Neural progenitor cell (in vitro differentiated cells): ENCODE measurements at regions not wholly inside any gene's neighbourhood (a gene's known extent, or its start where the extent isn't known, plus 50 kb on each side); places are given as distances from the start of the nearest gene placed in this dataset.

ENCODE experiments used
- EZH2 ChIP-seq: fragments of 200-600 bp; sonication (generic); IDR thresholded peaks from 2 replicates; pipeline ENCODE4 v1.6.1; 2017; ENCODE audit warnings: antibody characterized with exemption, mild to moderate bottlenecking, moderate library complexity
- EZH2phosphoT487 ChIP-seq: fragments of 200-600 bp; sonication (generic); IDR thresholded peaks from 2 replicates; pipeline ENCODE4 v1.6.1; 2017; ENCODE audit warnings: antibody characterized with exemption
- TF ChIP-seq, protein P1 (sequence below): fragments of 200-600 bp; sonication (generic); IDR thresholded peaks from 2 replicates; pipeline ENCODE4 v1.5.1; 2017; ENCODE audit warnings: antibody characterized with exemption, mild to moderate bottlenecking

DNA sequence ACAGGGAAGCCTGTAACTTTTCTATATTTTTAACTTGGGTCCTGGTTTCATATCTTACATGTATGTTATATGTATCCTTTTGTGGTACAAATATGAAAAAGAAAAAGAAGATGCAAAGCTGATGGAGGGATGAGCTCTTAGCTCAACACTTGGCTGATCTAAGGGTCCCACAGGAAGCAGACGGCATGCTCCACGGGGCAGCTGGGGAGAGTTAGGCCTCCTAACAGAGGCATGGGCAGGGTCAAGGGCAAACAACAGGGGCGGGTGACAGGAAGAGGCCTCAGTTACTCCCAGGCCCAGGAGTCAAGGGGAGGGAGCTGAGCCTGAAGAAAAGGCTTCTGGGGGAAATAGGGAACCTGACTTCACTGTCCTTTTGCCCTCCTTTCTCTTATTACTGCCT is 287.2 kb downstream of the ZSWIM6 start:
- TF ChIP-seq, protein P1, sequence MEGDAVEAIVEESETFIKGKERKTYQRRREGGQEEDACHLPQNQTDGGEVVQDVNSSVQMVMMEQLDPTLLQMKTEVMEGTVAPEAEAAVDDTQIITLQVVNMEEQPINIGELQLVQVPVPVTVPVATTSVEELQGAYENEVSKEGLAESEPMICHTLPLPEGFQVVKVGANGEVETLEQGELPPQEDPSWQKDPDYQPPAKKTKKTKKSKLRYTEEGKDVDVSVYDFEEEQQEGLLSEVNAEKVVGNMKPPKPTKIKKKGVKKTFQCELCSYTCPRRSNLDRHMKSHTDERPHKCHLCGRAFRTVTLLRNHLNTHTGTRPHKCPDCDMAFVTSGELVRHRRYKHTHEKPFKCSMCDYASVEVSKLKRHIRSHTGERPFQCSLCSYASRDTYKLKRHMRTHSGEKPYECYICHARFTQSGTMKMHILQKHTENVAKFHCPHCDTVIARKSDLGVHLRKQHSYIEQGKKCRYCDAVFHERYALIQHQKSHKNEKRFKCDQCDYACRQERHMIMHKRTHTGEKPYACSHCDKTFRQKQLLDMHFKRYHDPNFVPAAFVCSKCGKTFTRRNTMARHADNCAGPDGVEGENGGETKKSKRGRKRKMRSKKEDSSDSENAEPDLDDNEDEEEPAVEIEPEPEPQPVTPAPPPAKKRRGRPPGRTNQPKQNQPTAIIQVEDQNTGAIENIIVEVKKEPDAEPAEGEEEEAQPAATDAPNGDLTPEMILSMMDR = no peak
- TF ChIP-seq EZH2 (no peak), EZH2phosphoT487 (no peak)
